ENCODE measurements at regions not wholly inside any gene's neighbourhood (a gene's known extent, or its start where the extent isn't known, plus 50 kb on each side); places are given as distances from the start of the nearest gene placed in this dataset.

DNA sequence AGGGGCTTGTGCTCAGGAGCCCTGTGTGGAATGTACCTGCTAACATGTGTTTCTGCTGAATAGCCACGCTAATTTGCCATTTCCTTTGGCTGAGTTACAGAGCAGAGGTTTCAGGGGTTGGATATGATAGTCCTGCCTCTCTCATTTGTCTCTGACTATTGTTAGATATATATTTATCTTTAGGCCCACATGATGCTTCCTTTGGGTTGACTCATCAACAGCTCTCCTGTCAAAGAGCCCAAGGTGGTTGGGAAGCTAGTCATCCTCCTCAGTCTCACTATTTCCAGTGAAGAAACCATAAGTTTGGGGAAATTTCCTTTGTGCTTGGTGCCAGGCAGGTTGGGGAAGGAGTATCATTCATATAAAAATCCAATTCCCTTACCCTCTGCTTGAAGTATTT, 1194.6 kb downstream of the ZPLD1 start:
- TF ChIP-seq CTCF (IDR thresholded peaks at IDR 0.05; ENCODE audit: insufficient read depth, low read length), result no peak
- TF ChIP-seq, protein P1, sequence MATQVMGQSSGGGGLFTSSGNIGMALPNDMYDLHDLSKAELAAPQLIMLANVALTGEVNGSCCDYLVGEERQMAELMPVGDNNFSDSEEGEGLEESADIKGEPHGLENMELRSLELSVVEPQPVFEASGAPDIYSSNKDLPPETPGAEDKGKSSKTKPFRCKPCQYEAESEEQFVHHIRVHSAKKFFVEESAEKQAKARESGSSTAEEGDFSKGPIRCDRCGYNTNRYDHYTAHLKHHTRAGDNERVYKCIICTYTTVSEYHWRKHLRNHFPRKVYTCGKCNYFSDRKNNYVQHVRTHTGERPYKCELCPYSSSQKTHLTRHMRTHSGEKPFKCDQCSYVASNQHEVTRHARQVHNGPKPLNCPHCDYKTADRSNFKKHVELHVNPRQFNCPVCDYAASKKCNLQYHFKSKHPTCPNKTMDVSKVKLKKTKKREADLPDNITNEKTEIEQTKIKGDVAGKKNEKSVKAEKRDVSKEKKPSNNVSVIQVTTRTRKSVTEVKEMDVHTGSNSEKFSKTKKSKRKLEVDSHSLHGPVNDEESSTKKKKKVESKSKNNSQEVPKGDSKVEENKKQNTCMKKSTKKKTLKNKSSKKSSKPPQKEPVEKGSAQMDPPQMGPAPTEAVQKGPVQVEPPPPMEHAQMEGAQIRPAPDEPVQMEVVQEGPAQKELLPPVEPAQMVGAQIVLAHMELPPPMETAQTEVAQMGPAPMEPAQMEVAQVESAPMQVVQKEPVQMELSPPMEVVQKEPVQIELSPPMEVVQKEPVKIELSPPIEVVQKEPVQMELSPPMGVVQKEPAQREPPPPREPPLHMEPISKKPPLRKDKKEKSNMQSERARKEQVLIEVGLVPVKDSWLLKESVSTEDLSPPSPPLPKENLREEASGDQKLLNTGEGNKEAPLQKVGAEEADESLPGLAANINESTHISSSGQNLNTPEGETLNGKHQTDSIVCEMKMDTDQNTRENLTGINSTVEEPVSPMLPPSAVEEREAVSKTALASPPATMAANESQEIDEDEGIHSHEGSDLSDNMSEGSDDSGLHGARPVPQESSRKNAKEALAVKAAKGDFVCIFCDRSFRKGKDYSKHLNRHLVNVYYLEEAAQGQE (IDR thresholded peaks at IDR 0.05; ENCODE audit: insufficient replicate concordance, low read depth), result no peak
- TF ChIP-seq GABPA (IDR thresholded peaks at IDR 0.05; ENCODE audit: low read depth), result no peak
- TF ChIP-seq POLR2AphosphoS5 (IDR thresholded peaks at IDR 0.05; ENCODE audit: low read depth), result no peak

All from HL-60 (cell line).